ENCODE measurements at regions not wholly inside any gene's neighbourhood (a gene's known extent, or its start where the extent isn't known, plus 50 kb on each side); places are given as distances from the start of the nearest gene placed in this dataset.

DNA sequence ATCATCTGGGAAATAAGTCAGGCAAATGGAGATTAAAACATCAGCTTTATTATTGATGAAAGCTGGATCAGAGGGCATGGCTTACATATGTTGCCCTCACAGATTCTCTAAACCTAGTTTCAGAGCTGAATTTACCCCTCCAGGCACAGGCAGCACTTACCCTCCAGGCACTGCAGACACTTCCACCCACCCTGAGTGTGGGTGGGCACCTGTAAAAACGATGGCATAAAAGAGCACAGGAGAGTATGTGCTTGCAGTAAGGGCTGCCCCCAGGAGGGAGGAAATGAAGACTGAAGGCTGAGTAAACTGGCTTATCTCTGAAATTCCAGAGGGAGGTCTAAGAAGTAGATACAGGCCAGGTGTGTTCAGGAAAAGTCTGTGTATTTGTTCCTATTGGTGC, 185.0 kb upstream of the HTR2A start:
- peaks cover 4% of the 10 kb centered on the region for H3K27me3 Mint-ChIP-seq
- no peak overlapping the region for H3K27ac Mint-ChIP-seq
- DNase-seq = no peak
- no peaks in the 10 kb centered on the region for H3K9me3 ChIP-seq (ENCODE audit: control insufficient read depth, low read length, poor library complexity, severe bottlenecking)
- ATAC-seq = no peak
- H3K4me1 Mint-ChIP-seq = no peaks in the 10 kb centered on the region
- H3K36me3 Mint-ChIP-seq (ENCODE audit: low read depth) = no peaks in the 10 kb centered on the region
- H3K4me3 Mint-ChIP-seq = no peak overlapping the region

DNA sequence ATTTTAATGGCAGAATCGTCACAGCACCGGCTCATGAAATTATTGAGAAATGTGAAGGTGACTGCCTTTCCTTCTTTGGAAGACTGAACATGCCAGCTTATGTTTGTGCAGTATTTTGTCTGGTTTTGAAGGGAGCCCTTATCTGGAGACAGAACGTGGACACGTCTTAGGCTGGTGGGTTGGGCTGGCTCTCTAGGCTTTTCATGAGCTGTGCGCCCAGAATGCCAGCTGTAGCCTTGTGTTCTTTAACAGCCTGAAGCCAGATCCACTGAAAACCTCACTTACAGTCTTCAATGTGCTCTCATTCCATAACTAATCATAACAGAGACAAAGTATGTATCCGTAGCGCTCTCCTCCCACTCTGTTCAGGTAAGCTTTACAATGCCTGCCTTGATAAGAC, 184.4 kb upstream of the HTR2A start:
- no peak overlapping the region for H3K4me3 Mint-ChIP-seq
- H3K4me1 Mint-ChIP-seq = no peaks in the 10 kb centered on the region
- no peak overlapping the region for H3K27ac Mint-ChIP-seq
- H3K27me3 Mint-ChIP-seq = peaks cover under 1% of the 10 kb centered on the region
- ATAC-seq (no peak), DNase-seq (no peak)
- H3K36me3 Mint-ChIP-seq (ENCODE audit: low read depth) = no peaks in the 10 kb centered on the region
- no peaks in the 10 kb centered on the region for H3K9me3 ChIP-seq (ENCODE audit: control insufficient read depth, low read length, poor library complexity, severe bottlenecking)

DNA sequence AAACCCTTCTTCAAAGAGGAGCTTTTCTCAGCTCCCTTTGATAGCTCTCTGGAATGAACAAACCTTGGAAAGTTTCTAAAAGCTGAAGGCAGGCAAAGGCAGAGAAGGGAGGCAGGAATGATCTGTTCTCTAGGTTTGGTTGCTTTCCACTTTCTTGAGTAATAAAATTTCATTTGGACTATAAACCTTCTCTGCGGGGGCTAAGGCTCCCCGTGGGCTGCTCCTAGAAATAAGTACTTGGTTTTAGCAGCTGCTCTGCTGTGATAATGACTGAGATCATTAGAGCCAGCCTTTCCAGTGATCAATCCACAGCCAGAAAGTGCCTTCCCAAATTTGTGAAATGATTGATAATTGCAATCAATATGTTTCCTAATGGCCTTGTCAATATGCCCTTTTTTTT, 183.8 kb upstream of the HTR2A start:
- H3K9me3 ChIP-seq (ENCODE audit: control insufficient read depth, low read length, poor library complexity, severe bottlenecking) = no peaks in the 10 kb centered on the region
- no peaks in the 10 kb centered on the region for H3K36me3 Mint-ChIP-seq (ENCODE audit: low read depth)
- H3K4me1 Mint-ChIP-seq = no peaks in the 10 kb centered on the region
- H3K27ac Mint-ChIP-seq = no peak overlapping the region
- DNase-seq (no peak), ATAC-seq (no peak)
- H3K27me3 Mint-ChIP-seq = no peaks in the 10 kb centered on the region
- no peak overlapping the region for H3K4me3 Mint-ChIP-seq

DNA sequence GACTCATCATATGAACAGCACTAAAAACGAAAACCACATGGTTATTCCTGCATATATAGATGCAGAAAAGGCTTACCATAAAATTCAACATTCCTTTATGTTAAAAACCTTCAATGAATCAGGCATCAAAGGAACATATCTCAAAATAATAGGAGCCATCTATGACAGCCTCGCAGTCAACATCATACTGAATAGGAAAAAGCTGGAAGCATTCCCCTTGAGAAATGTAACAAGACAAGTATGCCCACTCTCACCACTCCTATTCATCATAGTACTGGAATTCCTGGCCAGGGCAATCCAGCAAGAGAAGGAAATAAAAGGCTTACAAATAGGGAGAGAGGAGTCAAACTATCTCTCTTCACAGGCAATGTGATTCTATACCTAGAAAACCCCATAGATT, 179.6 kb upstream of the HTR2A start:
- ATAC-seq (no peak), DNase-seq (no peak)
- Mint-ChIP-seq H3K4me3 (no peak overlapping the region), H3K4me1 (no peaks in the 10 kb centered on the region), H3K27me3 (no peaks in the 10 kb centered on the region), H3K36me3 (ENCODE audit: low read depth) (no peaks in the 10 kb centered on the region), H3K27ac (no peak overlapping the region)
- no peaks in the 10 kb centered on the region for H3K9me3 ChIP-seq (ENCODE audit: control insufficient read depth, low read length, poor library complexity, severe bottlenecking)

DNA sequence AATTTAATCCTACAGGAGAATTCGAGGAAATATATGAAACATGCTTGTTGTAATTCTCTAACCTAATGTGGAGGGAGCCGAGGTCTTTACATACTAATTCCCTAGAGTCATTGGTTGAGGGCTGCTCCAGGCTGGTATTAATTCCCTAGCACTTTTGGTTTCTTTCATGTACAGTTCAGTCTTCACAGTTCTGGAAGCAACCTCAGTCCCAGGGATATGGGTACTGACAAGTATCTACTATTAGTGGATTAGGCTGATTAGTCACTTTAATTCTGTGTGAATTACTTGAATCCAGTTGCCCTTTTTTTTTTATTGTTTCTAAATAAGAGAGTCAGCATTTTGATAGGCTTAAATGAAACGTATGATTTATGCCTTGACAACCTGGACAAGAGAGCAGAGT, 172.3 kb upstream of the HTR2A start:
- Mint-ChIP-seq H3K36me3 (ENCODE audit: low read depth) (no peaks in the 10 kb centered on the region), H3K4me1 (no peaks in the 10 kb centered on the region), H3K27me3 (no peaks in the 10 kb centered on the region), H3K27ac (no peak overlapping the region), H3K4me3 (no peak overlapping the region)
- DNase-seq = no peak
- no peak for ATAC-seq
- peaks cover 3% of the 10 kb centered on the region for H3K9me3 ChIP-seq (ENCODE audit: control insufficient read depth, low read length, poor library complexity, severe bottlenecking)

DNA sequence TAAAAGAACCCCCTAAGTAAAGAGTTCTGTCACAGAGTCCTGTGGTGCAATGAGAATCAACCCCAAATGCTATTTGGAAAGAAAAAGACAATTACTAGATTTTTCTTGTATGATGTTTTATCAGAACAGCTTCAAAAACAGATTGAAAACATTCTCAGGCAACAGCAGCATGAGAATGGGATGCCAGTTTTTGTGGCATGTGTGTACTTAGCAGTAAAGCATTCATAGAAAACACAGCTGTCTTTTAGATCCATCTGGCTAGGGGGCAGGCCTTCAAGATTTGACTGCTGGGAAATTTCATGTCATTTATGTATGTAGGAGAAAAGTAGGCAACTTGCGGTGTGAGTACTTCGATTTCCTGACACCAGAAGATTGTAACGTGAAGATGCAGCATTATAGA, 170.5 kb upstream of the HTR2A start:
- no peak for DNase-seq
- Mint-ChIP-seq H3K4me1 (no peaks in the 10 kb centered on the region), H3K36me3 (ENCODE audit: low read depth) (no peaks in the 10 kb centered on the region), H3K27me3 (no peaks in the 10 kb centered on the region), H3K4me3 (no peak overlapping the region), H3K27ac (no peak overlapping the region)
- no peak for ATAC-seq
- H3K9me3 ChIP-seq (ENCODE audit: control insufficient read depth, low read length, poor library complexity, severe bottlenecking) = peaks cover 5% of the 10 kb centered on the region

DNA sequence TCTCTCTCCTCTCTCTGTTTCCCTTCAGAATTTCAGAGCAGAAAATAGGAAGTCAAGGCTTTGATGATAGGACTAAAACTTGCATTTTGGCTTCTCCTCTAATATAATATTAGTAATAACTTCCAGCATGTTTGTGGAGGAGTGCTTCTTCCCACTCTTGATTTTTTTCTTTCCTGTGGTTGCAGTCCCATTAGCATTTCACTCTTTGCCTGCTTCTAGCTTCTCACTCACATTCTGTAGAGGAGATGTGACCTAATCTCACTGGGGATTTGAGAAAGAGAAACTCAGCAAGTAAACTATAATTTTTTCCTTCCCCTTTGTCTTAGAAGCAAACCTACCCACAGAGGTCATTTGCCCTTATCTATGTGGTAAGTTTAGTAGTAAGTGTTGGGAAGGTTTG, 169.4 kb upstream of the HTR2A start:
- no peaks in the 10 kb centered on the region for H3K36me3 Mint-ChIP-seq (ENCODE audit: low read depth)
- ATAC-seq (no peak), DNase-seq (no peak)
- H3K27ac Mint-ChIP-seq = no peak overlapping the region
- H3K4me3 Mint-ChIP-seq = no peak overlapping the region
- H3K4me1 Mint-ChIP-seq = no peaks in the 10 kb centered on the region
- no peaks in the 10 kb centered on the region for H3K27me3 Mint-ChIP-seq
- H3K9me3 ChIP-seq (ENCODE audit: control insufficient read depth, low read length, poor library complexity, severe bottlenecking) = peaks cover 5% of the 10 kb centered on the region

DNA sequence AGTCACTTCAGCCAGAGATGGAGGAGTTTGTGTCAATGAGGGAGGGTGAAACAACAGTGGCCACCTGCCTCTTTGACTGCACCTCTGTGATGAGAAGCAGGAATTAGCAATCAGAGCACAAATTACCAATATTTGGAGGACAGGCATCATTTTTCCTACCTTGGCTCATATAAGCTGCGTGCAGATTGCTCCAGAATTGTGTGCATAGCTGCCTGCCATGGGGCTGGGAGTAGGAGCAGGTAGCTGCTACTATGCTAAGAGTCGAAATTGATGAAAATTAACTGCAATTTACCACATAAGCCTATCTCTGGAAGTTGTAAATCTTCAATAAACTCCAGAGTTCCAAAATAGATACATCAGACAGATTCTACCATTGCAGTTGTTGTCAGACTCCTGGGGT, 167.5 kb upstream of the HTR2A start:
- DNase-seq (no peak), ATAC-seq (no peak)
- Mint-ChIP-seq H3K36me3 (ENCODE audit: low read depth) (no peaks in the 10 kb centered on the region), H3K27me3 (no peaks in the 10 kb centered on the region), H3K4me1 (no peaks in the 10 kb centered on the region), H3K4me3 (no peak overlapping the region), H3K27ac (no peak overlapping the region)
- peaks cover 5% of the 10 kb centered on the region for H3K9me3 ChIP-seq (ENCODE audit: control insufficient read depth, low read length, poor library complexity, severe bottlenecking)

DNA sequence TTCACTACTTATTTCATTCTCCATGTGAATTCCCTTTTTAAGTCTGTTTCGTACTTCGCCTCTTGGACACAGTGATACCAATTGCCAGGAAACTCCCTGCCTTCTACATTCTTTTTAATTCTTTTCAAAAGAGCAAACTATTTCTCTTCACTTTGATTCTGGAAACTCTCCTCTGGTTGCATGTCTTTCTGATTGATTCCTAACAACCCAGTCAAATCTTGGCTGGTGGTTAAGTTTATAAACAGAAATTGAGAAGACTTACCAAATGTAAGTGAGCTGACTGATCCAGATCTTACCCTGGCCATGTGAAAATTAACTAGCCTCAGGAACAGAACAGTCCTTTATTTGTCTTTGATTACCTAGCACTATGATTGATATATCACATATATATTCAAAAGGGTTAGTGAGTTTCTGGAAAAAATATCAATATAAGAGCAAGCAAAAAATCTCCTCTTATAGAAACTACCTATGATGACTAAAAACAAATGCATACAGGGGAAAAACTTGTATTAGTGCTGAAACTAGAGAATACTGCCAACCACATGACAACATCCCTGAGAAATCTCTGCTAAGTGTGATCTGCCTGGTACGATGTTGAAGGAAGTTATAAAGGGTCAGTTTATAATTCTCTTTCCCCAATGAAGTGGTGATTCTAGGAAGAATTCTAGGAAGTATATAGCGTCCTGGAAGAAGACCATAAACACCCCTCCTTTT, 152.6 kb upstream of the HTR2A start:
- no peak overlapping the region for H3K4me3 Mint-ChIP-seq
- peaks cover 4% of the 10 kb centered on the region for H3K27me3 Mint-ChIP-seq
- no peak for ATAC-seq
- no peaks in the 10 kb centered on the region for H3K4me1 Mint-ChIP-seq
- H3K36me3 Mint-ChIP-seq (ENCODE audit: low read depth) = no peaks in the 10 kb centered on the region
- no peak overlapping the region for H3K27ac Mint-ChIP-seq
- DNase-seq = no peak
- H3K9me3 ChIP-seq (ENCODE audit: control insufficient read depth, low read length, poor library complexity, severe bottlenecking) = no peaks in the 10 kb centered on the region

DNA sequence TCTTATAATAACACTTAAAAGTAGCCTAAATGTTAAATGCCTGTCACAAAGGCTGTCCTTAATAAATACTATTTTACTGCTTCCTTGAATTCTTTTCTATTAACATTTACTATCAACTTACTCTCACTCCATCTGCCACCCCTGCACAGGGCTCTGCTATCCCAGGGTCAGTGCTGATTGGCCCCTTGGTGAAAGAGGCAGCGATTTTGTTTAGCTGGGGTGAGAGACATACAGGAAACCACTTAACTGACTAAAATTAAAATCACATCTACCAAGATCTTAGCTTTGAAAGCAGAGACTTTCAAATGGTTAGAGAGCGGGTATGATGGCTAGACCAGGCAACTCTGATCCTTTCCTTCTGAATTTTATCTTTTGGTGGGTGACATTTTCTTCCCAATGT, 149.9 kb upstream of the HTR2A start:
- no peaks in the 10 kb centered on the region for H3K9me3 ChIP-seq (ENCODE audit: control insufficient read depth, low read length, poor library complexity, severe bottlenecking)
- no peak overlapping the region for H3K27ac Mint-ChIP-seq
- no peaks in the 10 kb centered on the region for H3K36me3 Mint-ChIP-seq (ENCODE audit: low read depth)
- ATAC-seq (no peak), DNase-seq (no peak)
- peaks cover 4% of the 10 kb centered on the region for H3K27me3 Mint-ChIP-seq
- H3K4me1 Mint-ChIP-seq = no peaks in the 10 kb centered on the region
- no peak overlapping the region for H3K4me3 Mint-ChIP-seq

DNA sequence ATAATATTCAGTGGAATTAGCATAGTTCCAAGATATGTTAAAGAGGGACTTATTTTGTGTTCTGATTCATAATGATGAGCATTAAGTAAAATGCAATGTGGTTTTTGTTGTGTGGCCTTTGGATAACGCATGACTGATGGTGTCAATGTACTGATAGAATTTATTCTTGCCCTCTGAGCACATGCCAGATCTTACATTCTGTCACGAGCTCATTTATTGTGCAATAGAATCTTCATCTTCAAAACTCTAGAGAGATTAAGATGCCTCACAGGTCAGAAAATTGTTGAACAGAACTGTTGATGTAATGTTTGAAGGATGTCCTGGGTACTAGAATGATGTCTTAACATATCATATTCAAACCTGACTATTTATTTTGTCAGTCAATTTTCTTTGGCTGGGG, 148.0 kb upstream of the HTR2A start:
- H3K27me3 Mint-ChIP-seq = peaks cover 4% of the 10 kb centered on the region
- H3K4me3 Mint-ChIP-seq = no peak overlapping the region
- no peak overlapping the region for H3K27ac Mint-ChIP-seq
- no peaks in the 10 kb centered on the region for H3K9me3 ChIP-seq (ENCODE audit: control insufficient read depth, low read length, poor library complexity, severe bottlenecking)
- H3K4me1 Mint-ChIP-seq = no peaks in the 10 kb centered on the region
- no peak for ATAC-seq
- DNase-seq = no peak
- H3K36me3 Mint-ChIP-seq (ENCODE audit: low read depth) = no peaks in the 10 kb centered on the region

DNA sequence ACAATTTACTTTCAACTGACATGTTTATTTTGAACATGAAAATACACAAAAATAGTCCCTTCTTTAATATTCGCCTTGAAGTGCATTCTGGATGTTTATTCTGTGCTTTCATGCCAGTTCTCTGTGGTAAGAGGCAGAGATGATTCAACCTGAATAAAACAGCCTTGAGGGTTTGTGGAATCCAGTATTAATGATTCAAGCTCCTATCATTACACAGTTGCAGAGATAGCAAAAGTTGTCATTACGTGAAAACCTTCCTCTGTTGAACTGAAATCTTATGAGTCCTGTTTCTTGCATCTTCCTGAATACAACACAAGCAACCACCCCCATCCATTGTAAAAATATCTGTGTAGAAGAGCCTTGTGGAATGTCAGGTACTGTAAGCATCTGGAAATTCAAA, 142.3 kb upstream of the HTR2A start:
- DNase-seq (no peak), ATAC-seq (no peak)
- no peaks in the 10 kb centered on the region for H3K9me3 ChIP-seq (ENCODE audit: control insufficient read depth, low read length, poor library complexity, severe bottlenecking)
- Mint-ChIP-seq H3K36me3 (ENCODE audit: low read depth) (no peaks in the 10 kb centered on the region), H3K4me1 (no peaks in the 10 kb centered on the region), H3K27me3 (peaks cover 9% of the 10 kb centered on the region), H3K27ac (no peak overlapping the region), H3K4me3 (no peak overlapping the region)

DNA sequence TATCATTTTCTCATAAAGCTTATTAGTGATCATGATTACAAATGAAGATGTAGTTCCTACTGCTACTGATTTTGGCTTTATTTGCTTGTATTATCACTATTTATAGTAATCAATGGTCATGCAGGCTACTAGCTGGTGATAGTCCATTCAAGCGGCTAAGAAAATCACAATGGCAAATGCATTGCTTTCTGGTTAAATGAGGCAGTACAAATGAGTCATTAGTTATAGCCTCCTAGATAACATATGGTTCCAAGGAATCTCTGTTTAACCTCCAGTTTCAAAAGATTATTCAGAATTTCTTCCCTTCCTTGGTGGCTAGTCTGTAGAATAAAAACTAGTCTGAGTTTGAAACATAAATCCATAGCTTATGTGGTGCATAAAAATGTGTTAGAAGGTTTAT, 141.3 kb upstream of the HTR2A start:
- Mint-ChIP-seq H3K27ac (no peak overlapping the region), H3K4me1 (no peaks in the 10 kb centered on the region), H3K36me3 (ENCODE audit: low read depth) (no peaks in the 10 kb centered on the region), H3K27me3 (peaks cover 15% of the 10 kb centered on the region), H3K4me3 (no peak overlapping the region)
- no peaks in the 10 kb centered on the region for H3K9me3 ChIP-seq (ENCODE audit: control insufficient read depth, low read length, poor library complexity, severe bottlenecking)
- DNase-seq (no peak), ATAC-seq (no peak)

DNA sequence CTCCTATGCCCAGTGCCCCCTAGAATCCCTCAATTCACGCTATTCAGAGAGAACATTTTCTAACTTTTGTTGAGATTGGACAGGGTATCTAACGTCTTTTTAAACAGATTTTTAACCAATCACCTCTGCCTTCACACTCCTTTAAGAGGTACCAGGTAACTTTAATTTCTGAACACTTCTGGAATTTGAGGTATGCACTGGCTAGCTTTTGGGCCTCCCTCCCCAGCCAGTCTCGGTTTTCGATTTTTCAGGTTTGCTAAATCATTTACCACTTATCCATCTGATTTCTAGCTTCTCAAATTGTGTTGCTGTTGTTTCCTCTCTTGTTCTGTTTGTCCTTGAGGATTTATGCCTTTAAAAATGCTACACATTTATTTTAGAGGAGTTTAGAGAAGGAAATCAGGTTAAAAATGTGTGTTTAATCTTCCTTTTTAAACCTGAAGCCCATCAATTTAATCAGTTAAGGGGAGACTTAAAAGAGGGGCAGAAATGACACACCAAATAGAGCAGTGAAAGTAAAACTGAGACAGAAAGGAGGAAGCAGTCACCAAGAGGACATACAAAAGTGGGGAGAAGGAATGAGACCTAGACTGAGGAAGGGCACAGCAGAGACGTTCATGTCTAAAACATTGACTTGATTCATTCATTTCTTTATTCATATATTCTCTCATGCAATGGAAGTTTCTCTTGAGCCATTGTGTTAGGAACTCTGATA, 139.6 kb upstream of the HTR2A start:
- H3K9me3 ChIP-seq (ENCODE audit: control insufficient read depth, low read length, poor library complexity, severe bottlenecking) = no peaks in the 10 kb centered on the region
- Mint-ChIP-seq H3K4me3 (no peak overlapping the region), H3K27me3 (peaks cover 20% of the 10 kb centered on the region), H3K27ac (no peak overlapping the region), H3K36me3 (ENCODE audit: low read depth) (no peaks in the 10 kb centered on the region), H3K4me1 (no peaks in the 10 kb centered on the region)
- no peak for DNase-seq
- no peak for ATAC-seq
